GM23338 (cell line): ENCODE measurements at regions not wholly inside any gene's neighbourhood (a gene's known extent, or its start where the extent isn't known, plus 50 kb on each side); places are given as distances from the start of the nearest gene placed in this dataset.

Experiments used
- ATAC-seq: fragments of 200-7000 bp; cut with Tn5 transposase; 3 replicates; pipeline ENCODE4 v1.9.1; 2020
- DNase-seq: peaks from one replicate; pipeline ENCODE4 v3.0.0-alpha.2; 2015; ENCODE audit warnings: low spot score
- H2AFZ ChIP-seq: fragments of 200-600 bp; sonication (generic); 2 replicates; pipeline ENCODE4 v1.8.0; 2016; ENCODE audit warnings: antibody characterized with exemption, mild to moderate bottlenecking, moderate library complexity
- H3F3A ChIP-seq: fragments of 200-600 bp; sonication (generic); replicated peaks from 2 replicates; pipeline ENCODE4 v1.8.0; 2017; ENCODE audit warnings: antibody characterized with exemption, mixed run types, low read depth
- H3K27ac ChIP-seq: fragments of 200-600 bp; sonication (generic); 2 replicates; pipeline ENCODE4 v1.6.1; 2016; ENCODE audit warnings: low read depth
- H3K27me3 ChIP-seq: fragments of 200-600 bp; sonication (generic); 2 replicates; pipeline ENCODE4 v1.8.0; 2016; ENCODE audit warnings: mild to moderate bottlenecking, mixed run types, moderate library complexity; ENCODE audit not compliant: insufficient read depth
- H3K36me3 ChIP-seq: fragments of 200-600 bp; sonication (generic); 2 replicates; pipeline ENCODE4 v1.8.0; 2016; ENCODE audit warnings: mild to moderate bottlenecking; ENCODE audit not compliant: insufficient read depth
- H3K4me1 ChIP-seq: fragments of 200-600 bp; sonication (generic); 2 replicates; pipeline ENCODE4 v1.8.0; 2016; ENCODE audit warnings: mild to moderate bottlenecking, moderate library complexity; ENCODE audit not compliant: insufficient read depth
- H3K4me2 ChIP-seq: fragments of 200-600 bp; sonication (generic); 2 replicates; pipeline ENCODE4 v1.7.1; 2017; ENCODE audit warnings: mixed run types
- H3K4me3 ChIP-seq: fragments of 200-600 bp; sonication (generic); 2 replicates; pipeline ENCODE4 v1.6.1; 2016; ENCODE audit warnings: mixed run types
- H3K79me2 ChIP-seq: fragments of 200-600 bp; sonication (generic); replicated peaks from 2 replicates; pipeline ENCODE4 v1.8.0; 2017; ENCODE audit warnings: mild to moderate bottlenecking; ENCODE audit not compliant: insufficient read depth
- H3K9me2 ChIP-seq: fragments of 200-600 bp; sonication (generic); 2 replicates; pipeline ENCODE4 v1.8.0; 2017; ENCODE audit not compliant: insufficient read depth
- H4K20me1 ChIP-seq: fragments of 200-600 bp; sonication (generic); replicated peaks from 2 replicates; pipeline ENCODE4 v1.8.0; 2017; ENCODE audit warnings: mild to moderate bottlenecking; ENCODE audit not compliant: insufficient read depth
- H3K27ac Mint-ChIP-seq: 2 replicates; pipeline ENCODE4 v1.8.0; 2020; ENCODE audit warnings: inconsistent platforms, mild to moderate bottlenecking, moderate library complexity, mixed read lengths
- H3K27me3 Mint-ChIP-seq: 3 replicates; pipeline ENCODE4 v1.8.0; 2022; ENCODE audit warnings: low read depth, mild to moderate bottlenecking, moderate library complexity, mixed read lengths, inconsistent platforms; ENCODE audit not compliant: insufficient read depth, poor library complexity
- H3K36me3 Mint-ChIP-seq: 3 replicates; pipeline ENCODE4 v1.8.0; 2021; ENCODE audit warnings: low read depth, mild to moderate bottlenecking, inconsistent platforms, moderate library complexity, mixed read lengths
- H3K4me1 Mint-ChIP-seq: 3 replicates; pipeline ENCODE4 v1.8.0; 2020; ENCODE audit warnings: mild to moderate bottlenecking, inconsistent platforms, mixed read lengths
- H3K4me3 Mint-ChIP-seq: 3 replicates; pipeline ENCODE4 v1.8.0; 2021; ENCODE audit warnings: moderate library complexity, mild to moderate bottlenecking, inconsistent platforms, mixed read lengths
- H3K9me3 Mint-ChIP-seq: 3 replicates; pipeline ENCODE4 v1.8.0; 2020; ENCODE audit warnings: moderate library complexity, mild to moderate bottlenecking, inconsistent platforms, mixed read lengths
- CREB1 ChIP-seq: fragments of 250-450 bp; sonication (Bioruptor Pico); IDR thresholded peaks from 2 replicates; pipeline ENCODE4 v1.5.0; 2020; ENCODE audit warnings: low read depth, mild to moderate bottlenecking, moderate library complexity
- CTCF ChIP-seq, 2 experiments: fragments of 200-600 bp in 1 of 2; sonication (generic) in 1 of 2; conservative IDR thresholded peaks; 2 replicates each; pipeline versions ENCODE4 v1.5.1 to v1.6.1; 2016 to 2017; ENCODE audit warnings: antibody characterized with exemption in 2 of 2, low read depth in 2 of 2, mild to moderate bottlenecking in 2 of 2, moderate library complexity in 1 of 2
- ETS1 ChIP-seq: IDR thresholded peaks from 2 replicates; pipeline ENCODE4 v1.6.1; 2016; ENCODE audit warnings: antibody characterized with exemption
- EZH2 ChIP-seq: fragments of 200-600 bp; sonication (generic); IDR thresholded peaks from one replicate; pipeline ENCODE4 v1.8.0; 2017; ENCODE audit warnings: antibody characterized with exemption, mild to moderate bottlenecking, low read depth; ENCODE audit not compliant: unreplicated experiment
- EZH2phosphoT487 ChIP-seq: fragments of 200-600 bp; sonication (generic); IDR thresholded peaks from one replicate; pipeline ENCODE4 v1.8.1; 2018; ENCODE audit warnings: antibody characterized with exemption; ENCODE audit not compliant: unreplicated experiment
- JUNB ChIP-seq: IDR thresholded peaks from one replicate; pipeline ENCODE4 v1.6.1; 2016; ENCODE audit warnings: antibody characterized with exemption; ENCODE audit not compliant: unreplicated experiment
- NANOG ChIP-seq: IDR thresholded peaks from 2 replicates; pipeline ENCODE4 v1.6.1; 2016; ENCODE audit warnings: antibody characterized with exemption, borderline replicate concordance
- POLR2AphosphoS5 ChIP-seq: IDR thresholded peaks from 2 replicates; pipeline ENCODE4 v1.6.1; 2016; ENCODE audit warnings: antibody characterized with exemption, low read depth
- REST ChIP-seq: IDR thresholded peaks from one replicate; pipeline ENCODE4 v1.6.1; 2018; ENCODE audit warnings: antibody characterized with exemption; ENCODE audit not compliant: unreplicated experiment
- STAT1 ChIP-seq: IDR thresholded peaks from one replicate; pipeline ENCODE4 v1.6.1; 2016; ENCODE audit warnings: antibody characterized with exemption; ENCODE audit not compliant: unreplicated experiment
- ZNF114 ChIP-seq: fragments of 250-450 bp; sonication (Bioruptor Pico); IDR thresholded peaks from 2 replicates; pipeline ENCODE4 v1.5.0; 2020; ENCODE audit warnings: mild to moderate bottlenecking, moderate library complexity
- ZNF331 ChIP-seq: fragments of 250-450 bp; sonication (Bioruptor Pico); IDR thresholded peaks from 2 replicates; pipeline ENCODE4 v1.5.0; 2020; ENCODE audit warnings: low read depth, mild to moderate bottlenecking, moderate library complexity
- ZNF462 ChIP-seq: fragments of 250-450 bp; sonication (Bioruptor Pico); IDR thresholded peaks from 2 replicates; pipeline ENCODE4 v1.5.0; 2020; ENCODE audit warnings: mild to moderate bottlenecking, moderate library complexity

- ATAC-seq (no peak), DNase-seq (no peak)
- H3K4me3 ChIP-seq = no peak overlapping the region
- no peaks in the 10 kb centered on the region for H3K79me2 ChIP-seq
- no peak overlapping the region for H3K4me2 ChIP-seq
- H3K36me3 ChIP-seq = no peaks in the 10 kb centered on the region
- H4K20me1 ChIP-seq = no peaks in the 10 kb centered on the region
- H2AFZ ChIP-seq = peak overlapping the region; percentile 43; the same call in 1 of the 2 replicates
- Mint-ChIP-seq H3K27ac (no peak overlapping the region), H3K36me3 (no peaks in the 10 kb centered on the region), H3K4me1 (peaks cover 2% of the 10 kb centered on the region; the same call in 2 of the 3 replicates), H3K27me3 (no peaks in the 10 kb centered on the region), H3K9me3 (no peaks in the 10 kb centered on the region), H3K4me3 (no peak overlapping the region)
- H3K4me1 ChIP-seq = no peaks in the 10 kb centered on the region
- no peak overlapping the region for H3K27ac ChIP-seq
- H3F3A ChIP-seq = no peaks in the 10 kb centered on the region
- TF ChIP-seq JUNB = no peak
- TF ChIP-seq CREB1 (CRISPR knock-in tag) = no peak
- no peak for TF ChIP-seq POLR2AphosphoS5
- no peak for TF ChIP-seq NANOG
- TF ChIP-seq EZH2 = no peak
- no peak for TF ChIP-seq ZNF331
- TF ChIP-seq STAT1 = no peak
- no peak for TF ChIP-seq CTCF (conservative IDR thresholded peaks at IDR 0.05; ENCODE audit: low read depth in 2 of 2)
- no peak for TF ChIP-seq ZNF114 (CRISPR knock-in tag)
- TF ChIP-seq ZNF462 (CRISPR knock-in tag) = no peak
- no peak for TF ChIP-seq REST
- TF ChIP-seq ETS1 = no peak
- TF ChIP-seq EZH2phosphoT487 = no peak
- H3K9me2 ChIP-seq = peaks cover 4% of the 10 kb centered on the region; the same call in 1 of the 2 replicates
- H3K27me3 ChIP-seq = no peaks in the 10 kb centered on the region
These were observed 335.2 kb downstream of the FBXW7 start for GRCh38 chr4:152200511-152201333.
